ENCODE measurements at regions not wholly inside any gene's neighbourhood (a gene's known extent, or its start where the extent isn't known, plus 50 kb on each side); places are given as distances from the start of the nearest gene placed in this dataset.

- no peak for DNase-seq (ENCODE audit: low read depth)
- no peak for TF ChIP-seq CTCF (conservative IDR thresholded peaks at IDR 0.05; ENCODE audit: low read depth, low read length)
- H3K4me3 ChIP-seq (ENCODE audit: low read depth, low read length), result no peak overlapping the region
Measured at GRCh38 chr1:232364654-232365382, 265.1 kb downstream of the SIPA1L2 start.

- DNase-seq (ENCODE audit: low read depth), result no peak
- TF ChIP-seq CTCF (conservative IDR thresholded peaks at IDR 0.05; ENCODE audit: low read depth, low read length), result no peak
Measured at GRCh38 chr1:232363008-232363407, 266.9 kb downstream of the SIPA1L2 start.

GRCh38 chr1:232357416-232357815, 272.5 kb downstream of the SIPA1L2 start:
- no peak for TF ChIP-seq CTCF (conservative IDR thresholded peaks at IDR 0.05; ENCODE audit: low read depth, low read length)
- no peak for DNase-seq (ENCODE audit: low read depth)
- H3K4me3 ChIP-seq (ENCODE audit: low read depth, low read length), result no peak overlapping the region

More at GRCh38 chr1:232363008-232363407, 266.9 kb downstream of the SIPA1L2 start:
- no peak overlapping the region for H3K4me3 ChIP-seq (ENCODE audit: low read depth, low read length)

- no peak for TF ChIP-seq CTCF (conservative IDR thresholded peaks at IDR 0.05; ENCODE audit: low read depth, low read length)
- no peak for DNase-seq (ENCODE audit: low read depth)
- no peak overlapping the region for H3K4me3 ChIP-seq (ENCODE audit: low read depth, low read length)
Measured at GRCh38 chr1:232355162-232356006, 274.5 kb downstream of the SIPA1L2 start.

GRCh38 chr1:232353001-232353400, 276.9 kb downstream of the SIPA1L2 start:
- DNase-seq (ENCODE audit: low read depth), result peak; percentile 26
- H3K4me3 ChIP-seq (ENCODE audit: low read depth, low read length), result no peak overlapping the region
- no peak for TF ChIP-seq CTCF (conservative IDR thresholded peaks at IDR 0.05; ENCODE audit: low read depth, low read length)

GRCh38 chr1:232352366-232352765, 277.6 kb downstream of the SIPA1L2 start:
- no peak for TF ChIP-seq CTCF (conservative IDR thresholded peaks at IDR 0.05; ENCODE audit: low read depth, low read length)
- DNase-seq (ENCODE audit: low read depth), result no peak
- H3K4me3 ChIP-seq (ENCODE audit: low read depth, low read length), result no peak overlapping the region

Data from choroid plexus epithelial cell (primary cell).